NCI-H345 (cell line): ENCODE measurements at regions not wholly inside any gene's neighbourhood (a gene's known extent, or its start where the extent isn't known, plus 50 kb on each side); places are given as distances from the start of the nearest gene placed in this dataset.
"Not testable (repeated sequence)": the region's sequence is repeated elsewhere in the genome, so short reads cannot be mapped to it uniquely, and the experiment has no call there.

ENCODE experiments used
- DNase-seq: peaks from one replicate; lab custom pipeline; 2025; lab: John Stamatoyannopoulos, UW

DNA sequence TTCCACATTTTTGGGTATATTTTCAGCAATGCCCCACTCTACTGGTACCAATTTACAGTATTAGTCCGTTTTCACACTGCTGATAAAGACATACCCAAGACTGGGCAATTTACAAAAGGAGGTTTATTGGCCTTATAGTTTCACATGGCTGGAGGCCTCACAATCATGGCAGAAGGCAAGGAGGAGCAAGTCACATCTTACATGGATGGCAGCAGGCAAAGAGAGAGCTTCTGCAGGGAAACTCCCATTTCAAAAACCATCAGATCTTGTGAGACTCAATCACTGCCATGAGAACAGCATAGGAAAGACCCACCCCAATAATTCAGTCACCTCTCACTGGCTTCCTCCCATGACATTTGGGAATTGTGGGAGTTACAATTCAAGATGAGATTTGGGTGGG is 722.9 kb downstream of the NTRK3 start:
- not testable (repeated sequence) for DNase-seq

DNA sequence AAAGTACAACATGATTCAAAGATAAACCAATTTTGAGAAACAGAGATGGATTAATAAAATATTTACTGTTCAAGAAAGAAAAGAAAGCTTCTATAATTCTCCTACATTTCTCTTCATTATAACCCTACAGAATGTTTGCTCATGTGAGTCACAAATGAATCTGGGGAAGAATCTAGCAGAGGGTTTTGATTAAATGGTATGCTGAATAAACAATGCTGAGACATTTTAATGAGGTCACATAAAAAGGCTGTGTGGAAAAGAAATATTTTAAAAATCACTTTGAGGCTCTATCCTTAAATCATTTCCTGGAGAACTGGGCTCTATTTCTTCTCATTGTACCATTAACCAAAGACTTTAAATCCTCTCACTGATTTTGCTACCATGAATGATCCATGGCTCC is 727.7 kb downstream of the NTRK3 start:
- DNase-seq: no peak

DNA sequence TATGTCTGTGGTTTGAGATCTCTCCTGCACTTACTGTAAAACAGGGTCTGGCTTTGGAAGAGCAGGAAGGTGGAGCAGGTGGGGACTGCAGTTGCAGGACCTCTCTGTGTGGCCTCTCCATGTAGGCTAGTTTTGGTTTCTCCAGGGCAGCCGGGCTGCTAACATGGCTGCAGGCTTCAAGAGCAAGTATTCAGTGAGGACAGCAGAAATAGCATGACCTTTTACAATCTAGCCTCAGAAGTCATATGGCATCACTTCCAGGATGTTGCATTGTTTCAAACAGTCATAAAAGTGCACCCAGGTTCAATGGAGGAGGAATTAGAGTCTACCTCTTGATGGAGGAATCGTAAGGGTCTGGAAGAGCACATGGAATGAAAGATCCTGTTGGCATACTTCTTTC is 728.7 kb downstream of the NTRK3 start:
- no peak for DNase-seq

DNA sequence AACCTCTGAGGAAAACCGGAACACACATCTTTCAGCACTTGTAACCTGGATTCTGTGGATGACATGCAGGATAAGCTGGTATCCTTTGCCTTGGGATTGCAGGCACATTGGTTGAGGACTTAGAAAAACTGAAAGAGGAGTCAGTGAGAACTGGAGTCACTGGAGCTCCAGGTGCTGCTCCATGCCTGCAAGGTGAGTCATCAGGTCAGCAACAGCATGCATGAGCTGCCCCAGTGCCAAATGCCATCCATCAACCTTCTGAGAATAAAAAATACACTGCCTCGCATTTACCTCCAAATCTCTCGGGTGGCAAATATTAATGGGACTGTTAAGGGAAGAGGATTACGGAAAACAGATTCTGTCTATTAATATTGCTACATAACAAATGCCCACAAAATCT is 729.1 kb downstream of the NTRK3 start:
- no peak for DNase-seq

DNA sequence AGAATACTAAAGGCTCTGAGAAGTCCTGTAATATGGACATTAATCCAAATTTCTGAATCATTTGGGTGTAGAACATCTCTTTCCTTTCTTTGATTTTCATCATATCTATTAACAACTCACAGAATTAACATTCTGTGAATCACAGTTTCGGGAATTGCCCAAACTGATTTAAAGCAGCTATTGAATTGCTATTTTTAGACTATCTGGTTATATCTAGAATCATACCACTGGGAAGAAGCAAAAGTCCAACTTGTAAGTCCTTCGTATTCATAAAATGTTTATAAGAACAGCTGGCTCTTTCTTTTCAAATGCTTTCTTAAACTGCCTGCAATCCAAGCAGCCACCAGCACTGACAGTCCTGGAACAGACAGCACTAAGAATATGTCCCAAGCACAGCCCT is 733.0 kb downstream of the NTRK3 start:
- no peak for DNase-seq

DNA sequence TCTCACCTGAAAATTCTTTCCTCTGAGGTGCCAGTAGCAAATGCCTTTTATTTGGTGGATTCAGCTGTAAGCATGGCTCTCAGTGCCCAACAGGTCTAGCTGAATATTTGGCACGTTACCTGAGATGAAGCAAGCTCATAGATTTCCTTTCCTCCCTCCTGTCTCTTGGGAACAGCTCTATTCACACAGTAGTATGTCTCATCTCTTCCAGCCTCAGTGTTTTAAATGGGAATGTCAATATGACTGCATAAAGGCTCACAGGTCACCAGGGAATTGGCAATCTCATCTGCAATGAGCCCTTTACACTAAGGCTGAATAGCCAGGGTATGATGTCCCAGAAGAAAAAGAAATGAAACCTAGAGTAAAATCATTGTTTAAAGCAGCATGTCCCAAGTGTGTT is 733.5 kb downstream of the NTRK3 start:
- peak; percentile 20 for DNase-seq

DNA sequence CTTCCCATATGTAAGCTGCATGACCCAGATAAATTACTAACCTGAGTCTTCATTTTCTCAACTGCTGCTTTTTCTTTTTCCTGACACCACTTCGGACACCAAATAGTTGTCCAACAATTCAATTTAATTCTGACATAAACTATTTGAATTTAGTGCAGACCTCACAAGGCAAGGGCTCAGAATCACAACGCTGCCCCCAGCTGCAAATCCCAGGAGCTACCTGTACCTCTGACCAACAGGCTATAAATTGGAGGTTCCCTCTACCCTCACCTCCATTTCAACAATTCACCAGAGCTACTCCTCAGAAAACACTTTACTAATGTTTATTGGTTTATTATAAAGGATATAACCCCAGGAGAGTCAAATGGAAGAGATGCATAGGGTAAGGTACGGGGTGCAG is 737.6 kb downstream of the NTRK3 start:
- DNase-seq: no peak

DNA sequence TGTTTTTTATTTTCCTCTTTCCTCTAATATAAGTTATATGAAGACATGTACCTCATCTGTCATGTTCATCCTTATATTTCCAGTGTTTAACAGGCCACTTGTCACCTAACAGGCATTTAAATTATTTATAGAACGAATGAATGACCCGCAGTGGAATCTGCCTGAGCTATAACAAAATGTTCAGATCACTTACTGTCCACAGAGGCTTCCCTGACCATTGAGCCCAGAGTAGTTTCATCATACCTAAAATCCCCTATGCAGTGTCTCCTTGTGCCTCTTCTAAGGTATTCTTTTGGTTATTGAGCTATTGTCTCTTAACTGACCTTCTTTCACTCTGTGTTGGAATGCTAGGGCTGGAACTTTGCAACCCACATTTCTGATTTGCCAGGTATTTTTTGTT is 748.5 kb downstream of the NTRK3 start:
- no peak for DNase-seq

DNA sequence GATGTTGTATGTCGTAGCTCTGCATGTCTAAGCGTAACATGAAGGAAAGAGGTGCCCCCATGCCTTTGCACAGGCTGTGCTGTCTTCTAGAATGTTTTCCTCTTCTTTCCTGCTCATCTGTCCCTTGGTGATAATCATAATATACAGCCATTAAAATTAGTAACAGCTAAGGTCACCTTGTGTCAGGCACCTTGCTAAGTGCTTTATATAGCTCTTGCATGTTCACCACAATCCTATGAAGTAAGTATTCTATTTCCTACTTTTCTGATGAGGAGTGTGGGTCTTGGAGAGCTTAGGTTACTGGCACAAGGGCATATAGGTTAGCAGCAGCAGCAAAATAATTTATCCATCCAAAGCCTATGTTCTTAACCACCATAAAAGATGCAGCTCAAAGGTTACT is 754.4 kb downstream of the NTRK3 start:
- no peak for DNase-seq

DNA sequence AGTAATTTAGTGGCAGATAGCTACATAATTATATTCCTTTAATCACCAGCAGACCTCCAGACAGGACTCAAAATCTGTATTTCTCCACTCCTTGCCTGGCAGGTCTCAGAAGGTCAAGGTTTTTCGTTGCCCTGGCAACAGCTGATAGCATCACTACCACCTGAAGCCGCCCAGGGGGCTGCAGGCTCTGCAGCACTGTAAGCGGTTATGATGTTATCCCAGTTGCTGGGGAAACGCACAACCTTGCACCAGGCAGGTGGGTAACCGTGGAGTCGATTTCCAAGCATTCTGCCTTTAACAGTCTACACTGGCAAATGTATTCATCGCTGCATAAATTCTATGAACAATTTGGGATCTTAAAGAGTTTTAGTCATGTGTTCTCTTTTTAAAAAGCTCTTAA is 756.3 kb downstream of the NTRK3 start:
- DNase-seq: no peak

DNA sequence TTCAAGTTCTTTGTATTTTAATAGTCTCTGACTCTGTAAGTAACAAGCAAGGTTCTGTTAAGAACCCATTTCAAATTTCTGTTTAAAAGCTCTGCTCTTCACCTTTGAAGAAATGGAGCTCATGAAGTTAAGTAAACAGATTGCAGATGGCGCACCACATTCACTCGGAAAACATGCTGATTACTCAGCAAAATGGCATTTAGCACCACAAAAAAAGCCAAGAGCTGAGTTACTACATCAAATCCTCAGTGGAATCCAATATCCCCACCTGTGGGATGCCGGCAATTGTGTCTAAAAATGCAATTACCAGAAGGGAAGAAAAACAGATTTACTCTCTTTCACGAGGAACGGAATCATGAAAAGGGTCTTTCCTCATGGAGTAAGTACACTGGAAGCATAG is 758.0 kb downstream of the NTRK3 start:
- DNase-seq: no peak

DNA sequence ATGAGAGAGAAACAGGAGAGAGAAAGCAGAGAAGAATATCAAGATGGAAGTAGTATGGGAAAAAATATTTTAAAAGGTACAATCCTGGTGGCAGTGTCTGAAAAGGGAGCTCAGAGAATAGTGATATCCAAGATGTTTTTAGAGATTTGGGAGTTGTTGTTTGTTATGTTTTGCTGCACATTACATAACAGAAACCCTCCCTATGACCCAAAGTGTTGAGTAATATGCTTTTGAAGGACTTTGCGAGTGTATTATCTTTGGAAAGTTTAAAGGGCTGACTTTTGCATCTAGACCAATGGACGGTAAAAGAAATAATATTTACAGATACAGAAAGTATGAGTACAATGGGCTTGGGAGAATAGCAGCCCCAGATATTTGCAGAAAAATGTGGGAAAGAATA is 759.7 kb downstream of the NTRK3 start:
- DNase-seq: no peak

DNA sequence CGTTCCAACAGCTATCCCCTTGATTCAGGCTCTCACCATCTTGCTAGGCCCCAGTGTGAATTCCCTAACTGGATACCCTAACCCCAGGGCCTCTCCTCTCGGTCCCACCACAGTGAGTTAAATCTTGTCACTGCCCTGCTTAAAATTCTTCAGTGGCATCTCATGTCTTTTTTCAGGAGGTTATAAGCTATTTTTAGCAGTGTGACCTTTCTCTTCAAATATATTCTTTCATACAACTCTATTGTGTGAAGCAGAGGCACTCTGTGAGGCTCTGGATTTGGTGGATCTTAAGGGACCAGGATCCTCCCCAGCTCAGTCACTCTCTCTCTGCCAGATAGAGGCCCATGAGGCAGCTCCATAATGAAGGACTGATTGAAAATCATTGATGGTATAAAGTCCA is 760.4 kb downstream of the NTRK3 start:
- DNase-seq: no peak

DNA sequence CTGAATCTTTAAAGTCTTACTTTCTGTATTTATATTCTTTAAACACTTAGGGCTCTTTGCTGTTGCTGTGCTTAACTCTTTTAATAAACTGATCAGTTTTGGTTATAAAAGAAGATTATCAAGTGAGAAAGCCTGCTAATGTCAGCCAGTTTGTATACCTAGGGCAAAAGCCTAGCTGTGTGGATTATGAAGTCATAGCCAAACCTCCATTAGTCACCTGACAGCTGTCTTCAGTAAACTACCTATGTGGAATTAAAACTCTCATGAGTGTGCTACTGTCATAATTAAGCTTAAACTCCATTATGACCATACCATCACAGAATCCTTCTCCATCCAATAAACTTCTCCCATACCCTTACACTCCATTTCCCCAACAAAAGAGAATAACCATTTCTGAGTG is 762.7 kb downstream of the NTRK3 start:
- no peak for DNase-seq

DNA sequence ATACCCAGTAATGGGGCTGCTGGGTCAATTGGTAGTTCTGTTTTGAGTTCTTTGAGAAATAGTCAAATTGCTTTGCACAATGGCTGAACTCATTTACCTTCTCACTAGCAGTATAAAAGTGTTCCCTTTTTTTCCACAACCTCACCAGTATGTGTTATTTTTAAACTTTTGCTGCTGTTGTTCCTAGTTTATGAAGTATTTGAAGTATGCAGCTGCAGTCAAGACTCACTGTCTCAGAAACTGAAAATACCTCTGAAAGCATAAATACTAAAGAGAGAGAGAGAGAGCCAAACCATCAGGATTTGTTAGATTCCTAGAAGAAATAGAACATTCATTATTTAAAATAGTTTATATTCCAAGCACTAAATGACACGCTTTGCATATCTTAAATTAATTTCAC is 764.2 kb downstream of the NTRK3 start:
- DNase-seq: no peak

DNA sequence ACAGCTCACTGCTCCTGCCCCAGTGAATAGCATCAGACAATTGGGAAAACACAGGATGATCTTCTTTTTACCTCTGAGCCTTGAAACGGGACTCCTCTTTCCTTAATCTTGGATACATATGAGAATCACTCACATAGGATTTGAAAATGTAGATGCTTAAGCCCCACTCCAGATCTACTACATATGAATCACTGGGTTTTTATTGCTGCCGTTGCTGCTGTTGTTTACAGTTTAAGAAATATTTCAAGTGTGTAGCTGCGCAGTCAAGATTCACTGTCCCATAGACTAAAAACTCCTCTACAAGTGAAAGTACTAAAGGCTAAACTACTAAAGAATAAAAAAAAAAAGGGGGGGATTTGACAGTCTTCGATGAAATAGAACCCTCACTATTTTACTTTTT is 765.9 kb downstream of the NTRK3 start:
- DNase-seq: no peak

DNA sequence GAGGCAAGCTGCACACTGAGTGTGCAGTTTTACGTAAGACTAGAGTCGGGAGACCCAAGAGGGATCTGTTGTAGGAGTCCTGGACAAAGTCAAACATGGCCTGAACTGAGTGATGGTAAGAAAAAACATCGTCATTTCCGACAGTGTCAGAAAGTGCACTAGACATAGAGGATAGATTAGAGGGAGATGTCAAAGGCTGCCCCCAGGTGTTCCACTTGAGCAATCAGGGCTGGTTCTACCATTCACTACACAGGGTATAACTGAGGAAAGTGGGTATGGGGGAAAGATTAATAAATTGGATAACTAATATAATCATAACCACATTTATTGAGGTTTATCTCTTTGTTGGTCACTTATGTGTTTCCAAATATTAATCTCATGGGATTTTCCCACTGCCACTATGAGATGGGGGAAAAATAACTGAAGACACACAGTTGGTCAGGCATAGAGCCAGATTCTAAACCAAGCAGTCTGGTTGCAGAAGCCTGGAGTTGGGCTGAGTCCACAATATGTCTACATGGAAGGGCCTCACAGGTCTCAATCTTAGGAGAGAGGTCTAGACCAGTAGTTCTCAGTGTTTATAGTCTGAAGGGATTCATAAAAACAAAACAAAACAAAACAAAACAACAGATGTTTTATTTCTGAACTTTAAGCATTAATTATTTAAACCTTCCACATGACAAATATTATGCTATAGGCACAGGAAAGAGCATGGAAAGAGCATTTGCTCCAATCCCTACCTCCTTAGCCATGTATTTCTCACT is 766.5 kb downstream of the NTRK3 start:
- DNase-seq: no peak

DNA sequence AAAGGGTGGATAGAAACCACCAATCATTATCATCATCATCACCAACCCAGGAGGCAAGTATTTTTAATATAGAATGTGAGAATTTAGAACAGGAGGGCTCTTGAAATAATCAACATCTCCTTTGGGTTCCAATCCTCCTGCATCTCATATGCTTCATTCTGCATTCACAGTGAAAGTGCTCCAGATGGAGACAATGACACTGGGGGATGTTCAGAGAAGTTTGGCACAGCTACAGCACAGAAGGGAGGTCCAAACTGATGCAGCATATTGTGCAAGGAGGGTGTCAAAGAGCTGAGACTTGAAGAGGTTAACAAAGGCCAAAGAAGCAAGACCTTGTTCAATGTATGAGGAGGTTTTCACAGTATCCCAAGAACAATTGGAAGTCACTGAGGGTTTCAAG is 767.1 kb downstream of the NTRK3 start:
- DNase-seq: no peak

DNA sequence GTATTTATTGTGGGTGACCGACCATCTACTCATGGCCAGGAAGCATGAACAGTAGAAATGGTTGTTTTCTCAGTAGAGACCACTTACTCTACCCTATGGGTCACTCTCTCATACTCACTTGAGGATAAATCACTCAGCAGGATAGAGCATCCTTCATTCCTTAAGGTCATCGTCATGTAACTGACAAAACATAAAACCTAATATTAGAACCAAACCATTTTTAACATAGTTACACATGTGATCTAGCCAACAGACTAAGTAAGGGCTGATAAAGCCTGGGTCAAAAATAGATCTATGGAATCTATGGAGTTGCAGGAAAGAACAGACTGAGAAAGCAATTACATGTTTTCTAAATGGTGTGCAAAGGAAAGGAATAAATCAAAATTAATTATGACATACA is 769.1 kb downstream of the NTRK3 start:
- no peak for DNase-seq

DNA sequence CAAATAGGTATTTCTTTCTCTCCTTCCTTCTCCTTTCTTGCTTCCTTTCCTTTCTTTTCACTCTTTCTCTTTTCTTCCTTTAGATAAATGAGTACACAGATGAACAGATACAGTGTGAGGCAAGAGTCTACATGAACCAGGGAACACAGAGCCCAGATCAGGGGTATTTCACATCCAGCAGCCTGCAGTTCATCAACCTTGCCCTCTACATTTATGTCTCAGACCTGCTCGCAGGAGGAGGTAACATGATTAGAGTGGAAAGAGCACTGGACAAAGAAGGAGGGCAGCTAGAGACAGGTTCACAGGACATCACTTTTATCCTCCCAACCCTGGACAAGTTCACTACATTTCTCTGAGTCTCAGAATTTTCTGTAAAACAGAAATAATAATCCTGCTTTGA is 773.1 kb downstream of the NTRK3 start:
- no peak for DNase-seq

DNA sequence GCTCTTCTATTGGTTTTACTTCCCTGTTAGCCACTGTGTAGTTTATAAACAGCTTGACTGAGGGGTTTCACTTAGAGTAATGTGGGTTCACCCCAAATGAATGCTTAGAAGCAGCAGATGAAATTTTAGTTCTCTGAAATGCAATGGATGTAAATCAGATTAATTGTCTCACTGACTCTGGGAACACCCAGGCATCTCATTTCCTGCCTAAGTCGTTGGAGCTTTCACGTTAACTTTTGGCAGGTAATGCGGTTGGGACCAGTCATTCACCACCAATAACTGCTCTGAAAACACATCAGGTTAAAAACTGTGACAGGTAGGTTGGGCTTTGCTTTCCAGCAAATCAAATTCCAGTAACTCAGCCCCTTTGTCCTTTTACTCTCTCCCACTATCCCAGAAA is 775.4 kb downstream of the NTRK3 start:
- no peak for DNase-seq

DNA sequence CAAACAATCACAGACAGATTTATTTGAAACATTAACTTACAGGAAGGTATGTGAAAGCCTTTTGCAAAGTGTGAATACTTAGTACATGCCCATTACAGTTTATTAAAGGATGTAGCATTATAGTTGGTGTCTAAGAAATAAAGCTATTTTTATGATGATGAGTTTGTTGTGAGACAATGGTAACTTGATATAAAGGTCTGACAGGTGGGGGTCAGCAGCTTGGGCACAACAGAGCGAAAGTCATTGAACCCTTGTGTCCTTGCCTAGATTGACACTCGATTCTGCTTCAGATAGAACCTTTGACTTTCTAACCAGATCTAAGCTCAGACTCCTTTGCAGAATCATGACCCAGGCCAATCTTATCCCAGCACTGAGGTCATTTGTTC is 777.9 kb downstream of the NTRK3 start:
- DNase-seq: no peak

DNA sequence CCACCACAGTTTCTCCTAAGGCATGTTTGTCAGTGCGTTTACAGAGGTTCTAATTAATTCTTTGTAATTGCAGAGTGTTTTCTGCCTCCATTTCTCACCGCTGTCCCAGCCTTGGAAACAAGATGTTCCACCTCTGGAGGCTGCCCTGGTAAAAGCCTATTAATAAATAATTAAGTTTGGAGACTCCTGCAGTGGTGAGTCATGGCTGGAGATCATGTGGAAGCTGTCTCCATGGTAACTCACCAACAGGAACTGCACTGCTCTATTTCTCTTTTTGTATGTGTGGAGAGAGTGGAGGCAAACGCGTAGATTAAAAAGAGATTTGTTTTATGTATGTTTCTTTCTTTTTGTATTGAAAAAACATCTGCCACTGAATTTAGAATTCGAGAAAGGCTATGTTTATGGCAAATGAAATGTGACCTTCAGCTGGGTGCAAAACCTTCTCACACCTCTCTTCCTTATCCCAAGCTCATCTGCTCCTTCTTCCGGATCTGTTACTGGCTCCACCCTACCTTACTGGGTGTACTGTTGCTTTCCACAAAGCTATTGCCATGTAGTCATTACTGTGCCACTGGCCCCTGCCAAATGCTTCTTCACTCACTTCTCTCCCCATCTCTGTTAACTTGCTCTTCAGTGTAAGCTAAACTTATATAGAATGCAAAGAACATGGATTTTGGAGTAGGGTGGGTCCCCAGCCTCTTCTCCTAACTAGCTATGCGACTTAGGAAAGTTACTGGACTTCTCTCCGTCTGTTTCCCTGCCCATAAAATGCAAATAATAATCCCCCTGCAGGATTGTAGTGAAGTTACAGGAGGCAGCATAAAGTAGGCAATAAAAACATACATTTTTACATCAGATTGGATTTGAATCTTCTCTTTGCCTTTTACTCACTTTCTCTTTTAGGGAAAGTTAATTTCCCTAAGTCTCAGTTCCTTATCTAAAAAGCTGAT is 778.5 kb downstream of the NTRK3 start:
- DNase-seq: peak; percentile 14

DNA sequence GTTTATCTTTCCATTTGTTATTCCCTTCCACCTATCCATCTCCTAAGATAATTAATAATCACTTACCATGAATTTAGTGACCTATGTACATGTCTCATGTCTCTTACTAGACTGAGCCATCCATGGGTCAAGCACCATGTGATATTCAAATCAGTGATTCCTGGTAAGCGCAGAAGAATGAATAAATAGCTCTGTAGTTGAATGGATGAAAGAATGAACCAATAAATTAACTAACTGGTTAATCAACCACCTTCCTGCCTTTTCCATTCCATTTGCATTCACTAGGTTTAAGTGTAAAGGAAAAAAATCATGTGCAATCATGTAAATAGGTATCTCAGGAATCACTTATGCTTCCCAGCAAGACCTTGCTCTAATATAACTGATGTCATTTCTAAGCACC is 779.5 kb downstream of the NTRK3 start:
- DNase-seq: no peak
